DMS114 treated with DMSO at 0.1 percent for 48 hours (cell line): ENCODE measurements at regions not wholly inside any gene's neighbourhood (a gene's known extent, or its start where the extent isn't known, plus 50 kb on each side); places are given as distances from the start of the nearest gene placed in this dataset.
"Not testable (repeated sequence)": the region's sequence is repeated elsewhere in the genome, so short reads cannot be mapped to it uniquely, and the experiment has no call there.

Experiments
- DNase-seq: peaks from one replicate; lab custom pipeline; 2025; ENCODE audit not compliant: unreplicated experiment; lab: John Stamatoyannopoulos, UW

GRCh38 chr6:19210849-19211590 lies 626.1 kb upstream of the ID4 start:
- DNase-seq, result no peak

GRCh38 chr6:19214231-19214630 lies 622.9 kb upstream of the ID4 start:
- DNase-seq, result no peak

DNA sequence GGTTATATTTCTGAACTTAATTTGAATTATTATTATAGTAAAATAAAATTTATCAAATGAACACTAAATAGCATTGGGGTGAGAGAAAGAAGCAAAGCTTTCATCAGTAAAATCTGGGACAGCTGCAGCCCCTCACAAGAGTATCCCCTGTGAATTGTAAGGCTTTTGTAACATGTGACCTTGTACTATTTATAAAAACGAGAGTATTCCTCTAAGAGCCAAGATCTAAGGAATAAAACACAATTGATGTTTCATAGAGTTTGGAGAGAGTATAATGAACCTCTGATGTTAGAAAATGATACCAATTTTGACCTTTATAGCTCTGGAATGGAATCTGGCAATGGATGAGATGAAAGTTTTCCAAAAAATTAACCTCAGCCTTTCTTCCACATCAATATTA lies 617.2 kb upstream of the ID4 start:
- DNase-seq, result no peak

GRCh38 chr6:19231878-19232561 lies 605.1 kb upstream of the ID4 start:
- no peak for DNase-seq

DNA sequence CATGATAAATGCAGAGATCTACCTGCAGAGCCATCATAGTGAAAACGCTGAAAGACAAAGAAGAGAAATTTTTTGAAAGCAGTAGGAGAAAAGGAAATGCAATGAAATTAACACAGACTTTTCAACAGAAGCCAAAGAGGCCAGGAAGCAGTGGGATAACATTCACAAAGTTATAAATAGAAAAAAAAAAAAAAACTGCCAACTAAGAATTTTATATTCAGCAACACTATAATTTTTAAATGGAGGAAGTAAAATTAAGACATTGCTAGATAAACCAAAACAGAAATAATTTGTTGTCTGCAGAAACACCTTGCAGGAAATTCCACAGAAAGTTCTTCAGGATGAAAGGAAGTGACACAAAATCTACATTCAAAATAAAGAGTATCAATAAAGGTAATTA lies 591.5 kb upstream of the ID4 start:
- DNase-seq, result no peak

- not testable (repeated sequence) for DNase-seq
Observed at GRCh38 chr6:19247181-19247580, 590.0 kb upstream of the ID4 start.

GRCh38 chr6:19256123-19256522 lies 581.0 kb upstream of the ID4 start:
- not testable (repeated sequence) for DNase-seq

- no peak for DNase-seq
Observed at GRCh38 chr6:19261642-19262041, 575.5 kb upstream of the ID4 start.

GRCh38 chr6:19268117-19268516 lies 569.1 kb upstream of the ID4 start:
- no peak for DNase-seq

DNA sequence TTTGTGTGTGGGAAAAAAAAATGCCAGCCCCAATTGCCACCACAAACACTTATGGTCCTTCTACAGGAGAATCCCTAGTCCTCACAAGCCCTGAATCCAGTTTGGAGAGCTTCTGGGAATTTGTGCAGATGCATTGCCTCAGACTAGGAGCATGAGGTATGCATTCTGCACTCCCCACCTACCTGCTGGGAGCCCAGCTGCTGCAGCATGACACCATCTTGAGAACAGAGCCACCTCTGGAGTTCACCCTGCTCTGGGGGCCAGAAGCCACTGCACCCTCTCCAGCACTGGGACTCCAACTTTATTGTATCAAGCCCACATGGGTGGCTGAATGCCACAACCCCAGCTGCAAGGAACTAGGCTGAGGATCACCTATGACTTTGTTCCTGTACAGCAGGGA lies 568.5 kb upstream of the ID4 start:
- DNase-seq, result no peak

DNA sequence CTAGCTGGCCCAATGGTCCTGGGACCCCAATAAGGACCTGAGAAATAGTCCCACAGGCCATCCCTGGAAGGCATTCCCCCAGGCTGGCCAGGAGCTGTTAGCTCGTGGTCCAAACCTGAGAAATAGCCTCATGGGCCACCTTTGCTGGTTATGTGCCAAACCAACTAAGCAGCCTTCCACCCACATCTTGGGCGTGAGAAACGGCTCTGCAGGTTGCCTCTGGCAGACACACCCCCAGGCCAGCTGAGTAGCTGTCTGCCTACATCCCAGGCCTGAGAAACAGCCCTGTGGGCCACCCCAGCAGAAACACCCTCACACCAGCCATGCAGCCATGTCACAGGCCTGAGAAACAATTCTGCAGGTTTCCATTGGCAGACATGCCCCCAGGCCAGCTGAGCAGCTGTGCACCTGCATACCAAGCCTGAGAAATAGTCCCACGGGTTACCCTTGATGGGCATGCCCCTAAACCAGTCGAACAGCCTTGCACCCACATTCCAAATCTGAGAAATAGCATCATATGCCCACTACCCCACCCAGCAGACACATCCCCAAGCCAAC lies 567.8 kb upstream of the ID4 start:
- no peak for DNase-seq

GRCh38 chr6:19270616-19271015 lies 566.6 kb upstream of the ID4 start:
- DNase-seq, result no peak

GRCh38 chr6:19279273-19279684 lies 557.9 kb upstream of the ID4 start:
- no peak for DNase-seq

GRCh38 chr6:19287928-19288327 lies 549.2 kb upstream of the ID4 start:
- DNase-seq, result no peak

DNA sequence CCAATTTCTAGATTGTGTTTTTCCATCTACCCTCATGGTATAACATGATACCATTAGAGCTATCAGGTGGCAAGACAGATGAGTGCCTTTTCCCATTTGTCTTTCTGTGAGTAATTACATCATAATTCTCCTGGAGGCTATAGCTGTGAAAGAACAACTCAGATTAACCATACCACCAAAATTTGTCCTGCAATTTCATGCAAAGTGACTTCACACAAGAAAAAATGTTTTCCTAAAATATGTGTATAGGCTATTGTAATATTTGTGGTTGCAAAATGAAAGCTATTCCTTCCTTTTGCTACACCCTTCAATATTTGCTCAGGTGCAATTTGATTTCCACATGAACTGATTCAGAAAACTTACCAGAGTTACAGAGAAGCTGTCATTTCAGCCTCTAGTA lies 547.7 kb upstream of the ID4 start:
- DNase-seq, result no peak

- DNase-seq, result no peak
Observed at GRCh38 chr6:19297880-19298279, 539.3 kb upstream of the ID4 start.

DNA sequence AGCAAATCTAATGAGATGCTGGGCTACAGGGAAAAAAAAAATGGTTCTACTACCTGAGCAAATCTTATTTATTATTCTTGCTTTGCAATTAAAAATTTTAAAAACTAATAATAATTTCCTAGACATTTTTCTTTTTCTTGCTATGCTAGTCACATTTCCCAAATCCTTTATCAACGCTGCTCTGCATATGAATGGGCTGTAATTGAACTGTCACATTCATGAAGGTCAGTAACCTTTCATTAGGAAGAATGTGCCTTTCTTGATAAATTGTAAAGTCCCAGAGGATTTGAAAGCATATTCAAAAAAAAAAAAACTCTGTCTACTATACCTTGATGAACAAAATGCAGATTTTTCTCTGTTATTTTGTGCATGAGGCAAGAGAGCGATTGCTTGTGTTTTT lies 538.7 kb upstream of the ID4 start:
- no peak for DNase-seq

- no peak for DNase-seq
Observed at GRCh38 chr6:19299129-19299528, 538.0 kb upstream of the ID4 start.

DNA sequence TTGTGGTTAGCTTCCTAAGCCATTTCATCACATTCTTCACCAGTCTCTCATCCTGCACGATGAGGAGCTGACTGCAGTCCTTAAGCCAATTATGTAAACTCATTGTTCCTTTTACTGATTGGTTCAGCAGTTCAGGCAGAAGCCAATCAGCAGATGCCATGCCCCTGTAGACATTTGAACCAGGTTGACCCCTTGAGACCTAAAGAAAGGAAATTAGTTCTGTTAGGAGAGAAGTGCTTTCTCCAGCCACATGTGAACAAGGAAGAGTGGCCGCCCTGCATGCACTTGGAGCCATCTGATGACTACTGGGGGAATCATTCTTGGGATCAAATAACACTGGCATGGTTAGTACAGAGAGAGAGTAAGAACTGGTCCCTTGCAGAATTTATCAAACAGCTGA lies 535.2 kb upstream of the ID4 start:
- no peak for DNase-seq

- DNase-seq, result no peak
Observed at GRCh38 chr6:19303383-19303782, 533.8 kb upstream of the ID4 start.

DNA sequence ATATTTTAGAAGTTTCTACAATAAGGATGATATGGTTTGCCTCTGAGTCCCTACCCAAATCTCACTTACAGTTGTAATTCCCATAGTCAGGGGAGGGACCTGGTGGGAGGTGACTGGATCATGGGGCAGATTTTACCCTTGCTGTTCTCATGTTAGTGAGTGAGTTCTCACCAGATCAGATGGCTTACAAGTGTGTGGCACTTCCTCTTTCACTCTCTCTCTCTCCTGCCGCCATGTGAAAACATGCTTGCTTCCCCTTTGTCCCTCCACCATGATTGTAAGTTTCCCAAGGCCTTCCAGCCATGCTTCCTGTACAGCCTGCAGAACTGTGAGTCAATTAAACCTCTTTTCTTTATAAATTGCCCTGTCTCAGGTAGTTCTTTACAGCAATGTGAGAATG lies 527.5 kb upstream of the ID4 start:
- DNase-seq, result no peak

DNA sequence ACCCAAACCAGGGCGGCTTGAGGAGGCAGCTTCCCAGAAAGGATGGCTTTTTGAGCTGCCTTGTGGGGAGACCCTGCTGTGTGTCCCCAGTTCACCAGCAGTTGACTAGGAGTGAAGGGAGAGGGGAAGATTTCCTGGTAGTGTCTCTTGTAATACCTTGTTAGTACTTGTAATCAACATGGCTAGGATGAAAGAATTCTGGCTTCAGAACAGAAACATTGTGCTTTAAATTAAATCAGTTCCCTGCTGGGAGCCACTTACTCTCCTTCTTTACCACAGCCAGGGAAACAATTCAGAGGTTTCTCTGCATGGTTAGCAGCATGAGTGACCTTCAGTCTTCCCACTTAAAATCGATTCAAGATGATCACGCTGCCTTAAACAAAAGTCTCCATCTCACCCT lies 525.4 kb upstream of the ID4 start:
- DNase-seq, result no peak
